ENCODE measurements at regions not wholly inside any gene's neighbourhood (a gene's known extent, or its start where the extent isn't known, plus 50 kb on each side); places are given as distances from the start of the nearest gene placed in this dataset.

DNA sequence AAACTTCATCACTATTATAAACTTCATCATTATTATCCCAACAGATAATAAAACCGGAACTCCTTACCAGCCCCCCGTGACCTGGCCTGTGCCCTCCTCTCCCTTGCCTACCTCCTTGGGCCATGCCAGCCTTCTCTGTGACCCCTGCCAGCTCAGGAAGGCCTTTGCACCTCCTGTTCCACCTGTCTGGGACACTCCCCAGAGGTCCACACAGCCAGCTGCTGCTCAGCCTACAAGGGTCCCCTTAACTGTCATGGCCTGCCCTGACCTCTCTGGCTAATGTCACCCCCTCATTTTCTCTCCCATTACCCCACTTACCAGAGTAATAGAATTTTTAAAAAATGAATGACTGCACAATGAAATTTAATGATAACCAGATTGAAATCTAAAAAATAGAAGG lies 121.0 kb downstream of the NCOR2 start:
- H3K79me2 ChIP-seq (ENCODE audit: low read length), result no peaks in the 10 kb centered on the region
- no peaks in the 10 kb centered on the region for H3F3A ChIP-seq (ENCODE audit: low read length, unreplicated experiment)
- no peak overlapping the region for H3K4me2 ChIP-seq (ENCODE audit: low read length)
- no TSS peak for BruUV-seq (replicated peaks)
- intact Hi-C loops (cut with micrococcal nuclease), result no loop called here
- H3K27ac ChIP-seq (ENCODE audit: low read length), result no peak overlapping the region
- POLR2A ChIA-PET (ENCODE audit: unreplicated experiment), result no interaction called here
- DNase-seq, result no peak
- no peak overlapping the region for H2AFZ ChIP-seq (ENCODE audit: low read length)
- CTCF ChIA-PET, result no interaction called here
- H3K4me3 ChIP-seq (ENCODE audit: low read length), result no peak overlapping the region
- no peaks in the 10 kb centered on the region for H3K9me3 ChIP-seq (ENCODE audit: low read length)
- H3K27me3 ChIP-seq (ENCODE audit: low read length), result no peaks in the 10 kb centered on the region
- TF ChIP-seq CTCF (conservative IDR thresholded peaks at IDR 0.05; ENCODE audit: low read depth, low read length) (no peak), EZH2 (IDR thresholded peaks at IDR 0.05; ENCODE audit: low read length, unreplicated experiment) (no peak), EZH2phosphoT487 (IDR thresholded peaks at IDR 0.05; ENCODE audit: borderline replicate concordance, low read length) (no peak)
- 0 out of 2 replicates have a peak, but pooled peaks cover 4% of the 10 kb centered on the region for H4K20me1 ChIP-seq (ENCODE audit: low read length)
- H3K9ac ChIP-seq (ENCODE audit: low read length), result no peak overlapping the region
- H3K36me3 ChIP-seq (ENCODE audit: low read depth, low read length), result no peaks in the 10 kb centered on the region
- no peak for ATAC-seq
- peaks cover 5% of the 10 kb centered on the region; the same call in 1 of the 2 replicates for H3K4me1 ChIP-seq (ENCODE audit: insufficient read depth, low read length)
- H3K9me2 ChIP-seq (replicated peaks; ENCODE audit: low read length), result no peaks in the 10 kb centered on the region

- TF ChIP-seq CTCF (conservative IDR thresholded peaks at IDR 0.05; ENCODE audit: low read depth, low read length), result no peak
- no peak for TF ChIP-seq EZH2phosphoT487 (IDR thresholded peaks at IDR 0.05; ENCODE audit: borderline replicate concordance, low read length)
- TF ChIP-seq EZH2 (IDR thresholded peaks at IDR 0.05; ENCODE audit: low read length, unreplicated experiment), result no peak
- H3K36me3 ChIP-seq (ENCODE audit: low read depth, low read length), result no peaks in the 10 kb centered on the region
- CTCF ChIA-PET, result no interaction called here
- no peak overlapping the region for H3K4me2 ChIP-seq (ENCODE audit: low read length)
- no peak overlapping the region for H3K4me3 ChIP-seq (ENCODE audit: low read length)
- no peaks in the 10 kb centered on the region for H3K9me3 ChIP-seq (ENCODE audit: low read length)
- intact Hi-C loops (cut with micrococcal nuclease), result no loop called here
- H3K4me1 ChIP-seq (ENCODE audit: insufficient read depth, low read length), result peaks cover 11% of the 10 kb centered on the region
- H3F3A ChIP-seq (ENCODE audit: low read length, unreplicated experiment), result no peaks in the 10 kb centered on the region
- H3K9ac ChIP-seq (ENCODE audit: low read length), result no peak overlapping the region
- DNase-seq, result no peak
- H4K20me1 ChIP-seq (ENCODE audit: low read length), result 0 out of 2 replicates have a peak, but pooled peaks cover 4% of the 10 kb centered on the region
- no peaks in the 10 kb centered on the region for H3K9me2 ChIP-seq (replicated peaks; ENCODE audit: low read length)
- POLR2A ChIA-PET (ENCODE audit: unreplicated experiment), result no interaction called here
- H3K27me3 ChIP-seq (ENCODE audit: low read length), result no peaks in the 10 kb centered on the region
- BruUV-seq (replicated peaks), result no TSS peak
- no peak overlapping the region for H3K27ac ChIP-seq (ENCODE audit: low read length)
- no peak overlapping the region for H2AFZ ChIP-seq (ENCODE audit: low read length)
- no peak for ATAC-seq
- no peaks in the 10 kb centered on the region for H3K79me2 ChIP-seq (ENCODE audit: low read length)
These were observed 121.6 kb downstream of the NCOR2 start for GRCh38 chr12:124445826-124446225.

- intact Hi-C loops (cut with micrococcal nuclease), result no loop called here
These were observed 122.2 kb downstream of the NCOR2 start for GRCh38 chr12:124445121-124445718.

More at GRCh38 chr12:124445121-124445718, 122.2 kb downstream of the NCOR2 start:
- H3K79me2 ChIP-seq (ENCODE audit: low read length), result no peaks in the 10 kb centered on the region
- DNase-seq (no peak), ATAC-seq (no peak)
- no peak overlapping the region for H3K27ac ChIP-seq (ENCODE audit: low read length)
- no peak overlapping the region for H2AFZ ChIP-seq (ENCODE audit: low read length)
- POLR2A ChIA-PET (ENCODE audit: unreplicated experiment), result no interaction called here
- H3K4me3 ChIP-seq (ENCODE audit: low read length), result no peak overlapping the region
- CTCF ChIA-PET, result no interaction called here
- H4K20me1 ChIP-seq (ENCODE audit: low read length), result 0 out of 2 replicates have a peak, but pooled peaks cover 4% of the 10 kb centered on the region
- no peaks in the 10 kb centered on the region for H3K9me2 ChIP-seq (replicated peaks; ENCODE audit: low read length)
- H3K9me3 ChIP-seq (ENCODE audit: low read length), result no peaks in the 10 kb centered on the region
- peaks cover 17% of the 10 kb centered on the region for H3K4me1 ChIP-seq (ENCODE audit: insufficient read depth, low read length)
- H3K27me3 ChIP-seq (ENCODE audit: low read length), result no peaks in the 10 kb centered on the region
- no TSS peak for BruUV-seq (replicated peaks)
- H3K4me2 ChIP-seq (ENCODE audit: low read length), result no peak overlapping the region
- H3F3A ChIP-seq (ENCODE audit: low read length, unreplicated experiment), result no peaks in the 10 kb centered on the region
- no peak overlapping the region for H3K9ac ChIP-seq (ENCODE audit: low read length)
- no peak for TF ChIP-seq EZH2 (IDR thresholded peaks at IDR 0.05; ENCODE audit: low read length, unreplicated experiment)
- TF ChIP-seq CTCF (conservative IDR thresholded peaks at IDR 0.05; ENCODE audit: low read depth, low read length), result no peak
- TF ChIP-seq EZH2phosphoT487 (IDR thresholded peaks at IDR 0.05; ENCODE audit: borderline replicate concordance, low read length), result no peak
- H3K36me3 ChIP-seq (ENCODE audit: low read depth, low read length), result 0 out of 2 replicates have a peak, but pooled peaks cover 2% of the 10 kb centered on the region

All from PC-3 (cell line).